ENCODE measurements at regions not wholly inside any gene's neighbourhood (a gene's known extent, or its start where the extent isn't known, plus 50 kb on each side); places are given as distances from the start of the nearest gene placed in this dataset.

- peaks cover 6% of the 10 kb centered on the region for H3K4me1 Mint-ChIP-seq (ENCODE audit: low read depth, unreplicated experiment)
- TF ChIP-seq CTCF (IDR thresholded peaks at IDR 0.05; ENCODE audit: partially characterized antibody, unreplicated experiment), result no peak
- H3K36me3 Mint-ChIP-seq (ENCODE audit: unreplicated experiment), result peaks cover 4% of the 10 kb centered on the region
- H3K9me3 Mint-ChIP-seq (ENCODE audit: unreplicated experiment), result no peaks in the 10 kb centered on the region
- peaks cover 3% of the 10 kb centered on the region for H3K27me3 Mint-ChIP-seq (ENCODE audit: unreplicated experiment)
- DNase-seq, result no peak
- H3K4me3 Mint-ChIP-seq (ENCODE audit: unreplicated experiment), result no peak overlapping the region
- H3K27ac Mint-ChIP-seq (ENCODE audit: unreplicated experiment), result no peak overlapping the region
Measured at GRCh38 chr2:175574069-175574468, 392.6 kb upstream of the ATP5MC3 start.

DNA sequence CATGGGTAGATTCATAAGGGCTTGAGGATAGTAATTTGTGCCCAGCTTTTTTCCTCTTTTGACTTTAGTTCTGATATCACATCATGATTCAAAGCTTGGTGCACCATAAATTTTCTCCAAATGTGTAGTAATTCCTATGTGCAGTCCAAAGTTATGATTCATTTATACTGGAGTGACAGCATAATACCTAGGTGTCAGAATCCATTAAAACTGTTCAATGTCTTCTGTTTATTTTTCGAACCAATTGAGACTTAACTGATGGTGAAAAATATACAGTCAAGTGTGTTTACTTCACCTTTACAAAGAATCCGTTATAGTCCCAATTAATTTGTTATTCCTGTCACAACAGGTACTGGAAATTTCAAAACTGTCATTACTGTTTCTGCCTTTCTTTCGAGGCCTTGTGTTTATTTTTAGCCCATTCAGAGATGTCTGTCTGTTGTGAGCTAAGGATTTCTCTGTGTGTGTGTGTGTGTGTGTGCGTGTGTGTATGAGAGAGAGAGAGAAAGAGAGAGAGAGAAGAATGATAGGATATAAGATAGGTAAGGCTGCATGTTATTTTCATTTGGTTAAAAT lies 389.7 kb upstream of the ATP5MC3 start:
- Mint-ChIP-seq H3K4me3 (ENCODE audit: unreplicated experiment) (no peak overlapping the region), H3K27me3 (ENCODE audit: unreplicated experiment) (no peaks in the 10 kb centered on the region), H3K9me3 (ENCODE audit: unreplicated experiment) (no peaks in the 10 kb centered on the region), H3K4me1 (ENCODE audit: low read depth, unreplicated experiment) (peaks cover 3% of the 10 kb centered on the region), H3K36me3 (ENCODE audit: unreplicated experiment) (no peaks in the 10 kb centered on the region), H3K27ac (ENCODE audit: unreplicated experiment) (no peak overlapping the region)
- DNase-seq, result no peak
- no peak for TF ChIP-seq CTCF (IDR thresholded peaks at IDR 0.05; ENCODE audit: partially characterized antibody, unreplicated experiment)

- Mint-ChIP-seq H3K4me1 (ENCODE audit: low read depth, unreplicated experiment) (no peaks in the 10 kb centered on the region), H3K9me3 (ENCODE audit: unreplicated experiment) (no peaks in the 10 kb centered on the region), H3K4me3 (ENCODE audit: unreplicated experiment) (no peak overlapping the region), H3K27me3 (ENCODE audit: unreplicated experiment) (no peaks in the 10 kb centered on the region), H3K36me3 (ENCODE audit: unreplicated experiment) (no peaks in the 10 kb centered on the region), H3K27ac (ENCODE audit: unreplicated experiment) (no peak overlapping the region)
- no peak for DNase-seq
- TF ChIP-seq CTCF (IDR thresholded peaks at IDR 0.05; ENCODE audit: partially characterized antibody, unreplicated experiment), result no peak
Measured at GRCh38 chr2:175568109-175568730, 386.7 kb upstream of the ATP5MC3 start.

DNA sequence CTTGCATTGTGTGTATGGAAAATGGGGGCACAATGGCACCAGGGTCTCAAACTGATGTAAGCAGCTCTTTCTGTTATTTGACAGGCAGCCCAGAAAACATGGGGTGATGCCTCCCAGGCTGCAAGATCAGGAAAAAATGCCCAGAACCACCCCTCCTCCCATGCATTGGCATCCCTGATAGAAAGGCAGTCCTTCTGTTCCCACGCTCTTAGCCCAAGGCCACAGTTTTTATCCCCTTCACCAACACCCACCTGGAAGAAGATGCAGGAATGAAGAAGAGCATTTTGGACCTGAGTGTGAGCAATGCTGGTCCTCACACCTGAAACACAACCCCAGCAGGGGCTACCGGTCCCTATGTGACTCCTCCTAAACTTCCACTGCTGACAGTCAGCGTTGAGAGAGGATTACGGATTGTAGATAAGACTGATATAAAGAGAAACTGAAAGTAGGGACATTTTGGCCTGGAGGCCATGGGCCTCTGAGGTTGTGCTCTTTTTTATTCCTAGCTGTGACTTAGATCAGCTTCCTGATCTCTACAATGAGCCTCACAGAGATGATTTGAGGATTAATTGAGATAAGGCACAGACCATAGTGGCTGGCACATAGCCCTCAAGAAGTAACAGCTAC lies 386.0 kb upstream of the ATP5MC3 start:
- Mint-ChIP-seq H3K4me3 (ENCODE audit: unreplicated experiment) (no peak overlapping the region), H3K27ac (ENCODE audit: unreplicated experiment) (no peak overlapping the region), H3K4me1 (ENCODE audit: low read depth, unreplicated experiment) (no peaks in the 10 kb centered on the region), H3K36me3 (ENCODE audit: unreplicated experiment) (no peaks in the 10 kb centered on the region), H3K9me3 (ENCODE audit: unreplicated experiment) (no peaks in the 10 kb centered on the region), H3K27me3 (ENCODE audit: unreplicated experiment) (no peaks in the 10 kb centered on the region)
- DNase-seq, result no peak
- TF ChIP-seq CTCF (IDR thresholded peaks at IDR 0.05; ENCODE audit: partially characterized antibody, unreplicated experiment), result no peak

- H3K27ac Mint-ChIP-seq (ENCODE audit: unreplicated experiment), result no peak overlapping the region
Measured at GRCh38 chr2:175560521-175561169, 379.1 kb upstream of the ATP5MC3 start.

More at GRCh38 chr2:175560521-175561169, 379.1 kb upstream of the ATP5MC3 start:
- no peak for DNase-seq
- no peak for TF ChIP-seq CTCF (IDR thresholded peaks at IDR 0.05; ENCODE audit: partially characterized antibody, unreplicated experiment)
- H3K4me3 Mint-ChIP-seq (ENCODE audit: unreplicated experiment), result no peak overlapping the region
- no peaks in the 10 kb centered on the region for H3K4me1 Mint-ChIP-seq (ENCODE audit: low read depth, unreplicated experiment)
- H3K9me3 Mint-ChIP-seq (ENCODE audit: unreplicated experiment), result no peaks in the 10 kb centered on the region
- H3K36me3 Mint-ChIP-seq (ENCODE audit: unreplicated experiment), result no peaks in the 10 kb centered on the region
- peaks cover 1% of the 10 kb centered on the region for H3K27me3 Mint-ChIP-seq (ENCODE audit: unreplicated experiment)
